IPS-20b (cell line): ENCODE measurements at regions not wholly inside any gene's neighbourhood (a gene's known extent, or its start where the extent isn't known, plus 50 kb on each side); places are given as distances from the start of the nearest gene placed in this dataset.

ENCODE experiments used
- H3K27ac ChIP-seq: one replicate; pipeline ENCODE4 v1.5.1; 2013; ENCODE audit warnings: low read length
- H3K27me3 ChIP-seq: 2 replicates; pipeline ENCODE4 v1.6.1; 2013; ENCODE audit warnings: mild to moderate bottlenecking, low read length, inconsistent platforms; ENCODE audit not compliant: insufficient read depth
- H3K36me3 ChIP-seq: 2 replicates; pipeline ENCODE4 v1.6.1; 2013; ENCODE audit warnings: low read depth, mild to moderate bottlenecking, inconsistent platforms, low read length, moderate library complexity; ENCODE audit not compliant: insufficient read depth
- H3K4me1 ChIP-seq: 2 replicates; pipeline ENCODE4 v1.6.1; 2013; ENCODE audit warnings: mild to moderate bottlenecking, control low read depth, inconsistent platforms, low read length, moderate library complexity; ENCODE audit not compliant: insufficient read depth
- H3K4me3 ChIP-seq: 2 replicates; pipeline ENCODE4 v1.5.1; 2013; ENCODE audit warnings: mild to moderate bottlenecking, low read length, inconsistent platforms
- H3K9ac ChIP-seq: 2 replicates; pipeline ENCODE4 v1.6.1; 2013; ENCODE audit warnings: low read depth, mild to moderate bottlenecking, inconsistent platforms, low read length, moderate library complexity
- H3K9me3 ChIP-seq: 2 replicates; pipeline ENCODE4 v1.6.1; 2013; ENCODE audit warnings: mild to moderate bottlenecking, low read depth, low read length, inconsistent platforms; ENCODE audit not compliant: insufficient read depth

- Histone ChIP-seq H3K4me3 (no peak overlapping the region), H3K9me3 (no peaks in the 10 kb centered on the region), H3K27ac (no peak overlapping the region), H3K9ac (no peak overlapping the region), H3K36me3 (no peaks in the 10 kb centered on the region), H3K4me1 (peaks cover 9% of the 10 kb centered on the region; the same call in 1 of the 2 replicates), H3K27me3 (no peaks in the 10 kb centered on the region)
These were observed 112.8 kb upstream of the H2AZ1 start for GRCh38 chr4:100062921-100063320.

- Histone ChIP-seq H3K9me3 (no peaks in the 10 kb centered on the region), H3K27me3 (no peaks in the 10 kb centered on the region), H3K4me3 (no peak overlapping the region), H3K9ac (no peak overlapping the region), H3K36me3 (no peaks in the 10 kb centered on the region), H3K27ac (no peak overlapping the region), H3K4me1 (peaks cover 9% of the 10 kb centered on the region; the same call in 1 of the 2 replicates)
These were observed 111.8 kb upstream of the H2AZ1 start for GRCh38 chr4:100061835-100062234.

GRCh38 chr4:100060765-100061416, 110.8 kb upstream of the H2AZ1 start:
- Histone ChIP-seq H3K4me3 (no peak overlapping the region), H3K4me1 (peaks cover 9% of the 10 kb centered on the region; the same call in 1 of the 2 replicates), H3K9ac (no peak overlapping the region), H3K27ac (no peak overlapping the region), H3K9me3 (no peaks in the 10 kb centered on the region), H3K27me3 (no peaks in the 10 kb centered on the region), H3K36me3 (no peaks in the 10 kb centered on the region)

- H3K9ac ChIP-seq, result no peak overlapping the region
- H3K4me1 ChIP-seq, result peaks cover 9% of the 10 kb centered on the region; the same call in 1 of the 2 replicates
- H3K4me3 ChIP-seq, result no peak overlapping the region
- H3K27me3 ChIP-seq, result no peaks in the 10 kb centered on the region
- H3K9me3 ChIP-seq, result no peaks in the 10 kb centered on the region
- no peaks in the 10 kb centered on the region for H3K36me3 ChIP-seq
- no peak overlapping the region for H3K27ac ChIP-seq
These were observed 109.4 kb upstream of the H2AZ1 start for GRCh38 chr4:100059467-100059866.

GRCh38 chr4:100056701-100057100, 106.6 kb upstream of the H2AZ1 start:
- Histone ChIP-seq H3K9ac (no peak overlapping the region), H3K9me3 (no peaks in the 10 kb centered on the region), H3K36me3 (no peaks in the 10 kb centered on the region), H3K4me3 (no peak overlapping the region), H3K27me3 (no peaks in the 10 kb centered on the region), H3K27ac (no peak overlapping the region), H3K4me1 (peaks cover 9% of the 10 kb centered on the region; the same call in 1 of the 2 replicates)

GRCh38 chr4:100054071-100054470, 104.0 kb upstream of the H2AZ1 start:
- Histone ChIP-seq H3K36me3 (no peaks in the 10 kb centered on the region), H3K27ac (no peak overlapping the region), H3K9me3 (peaks cover 8% of the 10 kb centered on the region; the same call in 1 of the 2 replicates), H3K4me1 (peaks cover 8% of the 10 kb centered on the region; the same call in 1 of the 2 replicates), H3K4me3 (no peak overlapping the region), H3K27me3 (no peaks in the 10 kb centered on the region), H3K9ac (no peak overlapping the region)

- no peak overlapping the region for H3K9ac ChIP-seq
- peaks cover 8% of the 10 kb centered on the region; the same call in 1 of the 2 replicates for H3K9me3 ChIP-seq
- H3K36me3 ChIP-seq, result no peaks in the 10 kb centered on the region
- no peak overlapping the region for H3K4me3 ChIP-seq
- no peak overlapping the region for H3K27ac ChIP-seq
- no peaks in the 10 kb centered on the region for H3K27me3 ChIP-seq
- H3K4me1 ChIP-seq, result peaks cover 8% of the 10 kb centered on the region; the same call in 1 of the 2 replicates
These were observed 99.8 kb upstream of the H2AZ1 start for GRCh38 chr4:100049872-100050271.

GRCh38 chr4:100042711-100043110, 92.6 kb upstream of the H2AZ1 start:
- no peaks in the 10 kb centered on the region for H3K36me3 ChIP-seq
- H3K9me3 ChIP-seq, result no peaks in the 10 kb centered on the region
- no peaks in the 10 kb centered on the region for H3K4me1 ChIP-seq
- H3K9ac ChIP-seq, result no peak overlapping the region
- no peak overlapping the region for H3K4me3 ChIP-seq
- H3K27ac ChIP-seq, result no peak overlapping the region
- no peaks in the 10 kb centered on the region for H3K27me3 ChIP-seq

- no peak overlapping the region for H3K27ac ChIP-seq
- H3K9ac ChIP-seq, result no peak overlapping the region
- no peak overlapping the region for H3K4me3 ChIP-seq
- no peaks in the 10 kb centered on the region for H3K9me3 ChIP-seq
- H3K27me3 ChIP-seq, result no peaks in the 10 kb centered on the region
- H3K4me1 ChIP-seq, result no peaks in the 10 kb centered on the region
- H3K36me3 ChIP-seq, result no peaks in the 10 kb centered on the region
These were observed 92.2 kb upstream of the H2AZ1 start for GRCh38 chr4:100042235-100042634.

- Histone ChIP-seq H3K4me3 (no peak overlapping the region), H3K9ac (no peak overlapping the region), H3K27me3 (no peaks in the 10 kb centered on the region), H3K36me3 (no peaks in the 10 kb centered on the region), H3K9me3 (no peaks in the 10 kb centered on the region), H3K4me1 (no peaks in the 10 kb centered on the region), H3K27ac (no peak overlapping the region)
These were observed 91.6 kb upstream of the H2AZ1 start for GRCh38 chr4:100041646-100042045.

- no peaks in the 10 kb centered on the region for H3K36me3 ChIP-seq
- no peaks in the 10 kb centered on the region for H3K9me3 ChIP-seq
- H3K27me3 ChIP-seq, result no peaks in the 10 kb centered on the region
- no peak overlapping the region for H3K4me3 ChIP-seq
- H3K27ac ChIP-seq, result no peak overlapping the region
- H3K4me1 ChIP-seq, result no peaks in the 10 kb centered on the region
- no peak overlapping the region for H3K9ac ChIP-seq
These were observed 84.1 kb upstream of the H2AZ1 start for GRCh38 chr4:100034023-100034664.

GRCh38 chr4:100026066-100026465, 76.0 kb upstream of the H2AZ1 start:
- Histone ChIP-seq H3K36me3 (no peaks in the 10 kb centered on the region), H3K4me1 (peaks cover 5% of the 10 kb centered on the region; the same call in 1 of the 2 replicates), H3K4me3 (no peak overlapping the region), H3K9ac (no peak overlapping the region), H3K9me3 (no peaks in the 10 kb centered on the region), H3K27ac (no peak overlapping the region), H3K27me3 (no peaks in the 10 kb centered on the region)
